ENCODE measurements at regions not wholly inside any gene's neighbourhood (a gene's known extent, or its start where the extent isn't known, plus 50 kb on each side); places are given as distances from the start of the nearest gene placed in this dataset.

DNA sequence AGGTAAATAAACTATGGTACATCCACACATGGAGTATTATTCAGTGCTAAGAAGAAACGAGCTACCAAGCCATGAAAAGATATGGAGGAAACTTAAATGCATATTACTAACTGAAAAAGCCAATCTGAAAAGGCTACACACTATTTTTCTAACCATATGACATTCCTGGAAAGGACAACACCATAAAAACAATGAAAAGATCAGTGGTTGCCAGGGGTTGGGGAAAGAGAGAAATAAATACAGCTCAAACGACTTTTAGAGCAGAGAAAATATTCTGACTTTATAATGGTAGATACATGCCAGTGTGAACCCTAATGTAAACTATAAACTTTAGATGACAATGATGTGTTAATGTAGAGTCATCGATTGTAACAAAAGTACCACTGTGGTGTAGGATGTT lies 225.9 kb upstream of the BTBD3 start:
- TF ChIP-seq, protein P1, sequence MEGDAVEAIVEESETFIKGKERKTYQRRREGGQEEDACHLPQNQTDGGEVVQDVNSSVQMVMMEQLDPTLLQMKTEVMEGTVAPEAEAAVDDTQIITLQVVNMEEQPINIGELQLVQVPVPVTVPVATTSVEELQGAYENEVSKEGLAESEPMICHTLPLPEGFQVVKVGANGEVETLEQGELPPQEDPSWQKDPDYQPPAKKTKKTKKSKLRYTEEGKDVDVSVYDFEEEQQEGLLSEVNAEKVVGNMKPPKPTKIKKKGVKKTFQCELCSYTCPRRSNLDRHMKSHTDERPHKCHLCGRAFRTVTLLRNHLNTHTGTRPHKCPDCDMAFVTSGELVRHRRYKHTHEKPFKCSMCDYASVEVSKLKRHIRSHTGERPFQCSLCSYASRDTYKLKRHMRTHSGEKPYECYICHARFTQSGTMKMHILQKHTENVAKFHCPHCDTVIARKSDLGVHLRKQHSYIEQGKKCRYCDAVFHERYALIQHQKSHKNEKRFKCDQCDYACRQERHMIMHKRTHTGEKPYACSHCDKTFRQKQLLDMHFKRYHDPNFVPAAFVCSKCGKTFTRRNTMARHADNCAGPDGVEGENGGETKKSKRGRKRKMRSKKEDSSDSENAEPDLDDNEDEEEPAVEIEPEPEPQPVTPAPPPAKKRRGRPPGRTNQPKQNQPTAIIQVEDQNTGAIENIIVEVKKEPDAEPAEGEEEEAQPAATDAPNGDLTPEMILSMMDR (IDR thresholded peaks at IDR 0.05): no peak
- TF ChIP-seq TCF7L2 (IDR thresholded peaks at IDR 0.05; ENCODE audit: low read depth, low read length): no peak

Measured in Panc1 (cell line).